HG03439 (cell line): ENCODE measurements at regions not wholly inside any gene's neighbourhood (a gene's known extent, or its start where the extent isn't known, plus 50 kb on each side); places are given as distances from the start of the nearest gene placed in this dataset.

Source experiments
- ATAC-seq: cut with Tn5 transposase; IDR thresholded peaks from one replicate; pipeline ENCODE4 v1.9.1; 2021; ENCODE audit warnings: mild to moderate bottlenecking, moderate library complexity; ENCODE audit not compliant: unreplicated experiment

GRCh38 chr10:10346390-10347150 lies 671.1 kb upstream of the CELF2 start:
- no peak for ATAC-seq

GRCh38 chr10:10350050-10350449 lies 667.6 kb upstream of the CELF2 start:
- no peak for ATAC-seq

- ATAC-seq = no peak
These were observed 666.2 kb upstream of the CELF2 start for GRCh38 chr10:10351451-10351850.

- no peak for ATAC-seq
These were observed 664.3 kb upstream of the CELF2 start for GRCh38 chr10:10353326-10353868.

- no peak for ATAC-seq
These were observed 658.4 kb upstream of the CELF2 start for GRCh38 chr10:10359263-10359662.

GRCh38 chr10:10361301-10361885 lies 656.3 kb upstream of the CELF2 start:
- no peak for ATAC-seq

- no peak for ATAC-seq
These were observed 654.9 kb upstream of the CELF2 start for GRCh38 chr10:10362800-10363199.

GRCh38 chr10:10363217-10363616 lies 654.5 kb upstream of the CELF2 start:
- ATAC-seq = no peak

GRCh38 chr10:10364902-10365301 lies 652.8 kb upstream of the CELF2 start:
- ATAC-seq = no peak

GRCh38 chr10:10365676-10366075 lies 652.0 kb upstream of the CELF2 start:
- no peak for ATAC-seq

GRCh38 chr10:10366836-10367235 lies 650.8 kb upstream of the CELF2 start:
- no peak for ATAC-seq

GRCh38 chr10:10367264-10367663 lies 650.4 kb upstream of the CELF2 start:
- no peak for ATAC-seq

- ATAC-seq = no peak
These were observed 648.6 kb upstream of the CELF2 start for GRCh38 chr10:10368951-10369576.

- no peak for ATAC-seq
These were observed 631.8 kb upstream of the CELF2 start for GRCh38 chr10:10385831-10386230.

GRCh38 chr10:10389182-10389581 lies 628.5 kb upstream of the CELF2 start:
- ATAC-seq = no peak

GRCh38 chr10:10392511-10392910 lies 625.2 kb upstream of the CELF2 start:
- ATAC-seq = no peak

GRCh38 chr10:10394933-10395658 lies 622.6 kb upstream of the CELF2 start:
- ATAC-seq = no peak

- ATAC-seq = no peak
These were observed 621.1 kb upstream of the CELF2 start for GRCh38 chr10:10396601-10397000.

GRCh38 chr10:10397906-10398305 lies 619.8 kb upstream of the CELF2 start:
- no peak for ATAC-seq

GRCh38 chr10:10403762-10404161 lies 613.9 kb upstream of the CELF2 start:
- no peak for ATAC-seq

GRCh38 chr10:10417671-10418070 lies 600.0 kb upstream of the CELF2 start:
- ATAC-seq = no peak
